GM18511 (cell line): ENCODE measurements at regions not wholly inside any gene's neighbourhood (a gene's known extent, or its start where the extent isn't known, plus 50 kb on each side); places are given as distances from the start of the nearest gene placed in this dataset.

Source experiments
- ATAC-seq: cut with Tn5 transposase; IDR thresholded peaks from one replicate; pipeline ENCODE4 v1.9.1; 2021; ENCODE audit warnings: mild to moderate bottlenecking, moderate library complexity; ENCODE audit not compliant: unreplicated experiment

DNA sequence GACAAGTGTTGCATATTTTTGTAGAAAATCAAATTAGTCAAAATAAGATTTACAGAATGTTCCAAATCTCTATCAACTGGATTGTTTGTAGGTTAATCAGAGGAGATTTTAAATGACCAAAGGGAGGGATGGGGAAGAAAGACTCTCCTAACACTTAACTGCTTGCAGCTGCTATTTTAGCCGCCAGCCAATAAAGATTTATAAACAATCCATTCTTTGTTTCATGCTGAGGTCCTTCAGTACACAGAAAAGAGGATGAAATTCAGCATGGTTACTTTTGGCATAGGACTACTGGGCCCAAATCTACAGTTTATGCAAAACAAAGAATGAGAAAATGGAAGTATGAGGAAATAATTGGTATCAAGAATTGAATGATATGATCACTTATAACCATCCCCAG lies 86.4 kb upstream of the FN1 start:
- ATAC-seq = no peak

DNA sequence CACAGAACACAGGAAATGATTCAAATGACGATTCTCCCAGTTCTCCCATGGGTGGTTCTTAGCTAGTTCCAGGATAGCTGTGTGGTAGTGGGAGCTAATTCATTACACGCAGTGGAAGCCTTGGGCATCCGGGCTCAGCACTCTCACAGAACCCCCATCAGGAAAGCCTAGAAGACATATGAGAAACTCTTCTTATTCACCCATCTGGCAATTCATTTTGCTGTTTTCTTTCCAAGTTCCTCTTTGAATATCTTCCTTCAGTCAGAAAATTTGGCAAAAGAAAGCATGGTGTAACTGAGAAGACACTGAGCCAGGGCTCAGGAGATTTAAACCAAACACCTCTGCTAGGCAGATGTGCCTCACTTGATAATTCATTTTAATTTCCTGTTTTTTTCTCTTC lies 85.2 kb upstream of the FN1 start:
- no peak for ATAC-seq

DNA sequence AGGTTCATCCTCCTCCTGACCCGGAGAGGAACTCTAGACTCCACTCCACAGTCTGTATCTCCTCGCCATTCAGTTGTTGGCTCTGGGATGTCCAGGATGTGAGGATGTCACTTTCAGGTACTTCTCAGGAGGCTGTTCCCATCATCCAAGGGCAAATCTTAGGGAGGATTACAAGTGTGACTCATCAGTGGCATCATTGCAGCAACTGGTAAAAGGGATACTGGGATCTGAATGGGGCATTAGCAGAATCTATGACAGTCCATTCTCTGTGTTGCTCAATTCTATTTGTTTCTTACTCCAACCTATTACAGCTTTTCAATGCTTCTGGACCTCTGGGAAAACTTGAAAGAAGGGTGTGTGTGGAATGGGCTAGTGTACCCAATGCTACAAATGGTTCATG lies 81.5 kb upstream of the FN1 start:
- ATAC-seq = no peak

DNA sequence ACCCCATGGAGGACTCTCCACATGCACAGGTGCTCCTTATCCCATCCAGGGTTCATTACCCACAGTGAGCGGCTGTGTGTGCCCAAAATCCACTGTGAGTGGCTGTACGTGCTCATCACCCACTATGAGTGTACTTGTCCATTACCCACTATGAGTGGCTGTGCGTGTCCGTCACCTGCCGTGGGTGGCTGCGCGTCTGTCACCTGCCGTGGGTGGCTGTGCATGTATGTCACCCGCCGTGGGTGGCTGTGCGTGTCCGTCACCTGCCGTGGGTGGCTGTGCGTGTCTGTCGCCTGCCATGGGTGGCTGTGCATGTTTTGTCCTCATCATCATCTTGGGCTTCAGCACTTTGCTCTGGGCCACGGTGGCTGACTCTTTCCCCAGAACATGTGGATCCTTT lies 78.6 kb upstream of the FN1 start:
- ATAC-seq = no peak

DNA sequence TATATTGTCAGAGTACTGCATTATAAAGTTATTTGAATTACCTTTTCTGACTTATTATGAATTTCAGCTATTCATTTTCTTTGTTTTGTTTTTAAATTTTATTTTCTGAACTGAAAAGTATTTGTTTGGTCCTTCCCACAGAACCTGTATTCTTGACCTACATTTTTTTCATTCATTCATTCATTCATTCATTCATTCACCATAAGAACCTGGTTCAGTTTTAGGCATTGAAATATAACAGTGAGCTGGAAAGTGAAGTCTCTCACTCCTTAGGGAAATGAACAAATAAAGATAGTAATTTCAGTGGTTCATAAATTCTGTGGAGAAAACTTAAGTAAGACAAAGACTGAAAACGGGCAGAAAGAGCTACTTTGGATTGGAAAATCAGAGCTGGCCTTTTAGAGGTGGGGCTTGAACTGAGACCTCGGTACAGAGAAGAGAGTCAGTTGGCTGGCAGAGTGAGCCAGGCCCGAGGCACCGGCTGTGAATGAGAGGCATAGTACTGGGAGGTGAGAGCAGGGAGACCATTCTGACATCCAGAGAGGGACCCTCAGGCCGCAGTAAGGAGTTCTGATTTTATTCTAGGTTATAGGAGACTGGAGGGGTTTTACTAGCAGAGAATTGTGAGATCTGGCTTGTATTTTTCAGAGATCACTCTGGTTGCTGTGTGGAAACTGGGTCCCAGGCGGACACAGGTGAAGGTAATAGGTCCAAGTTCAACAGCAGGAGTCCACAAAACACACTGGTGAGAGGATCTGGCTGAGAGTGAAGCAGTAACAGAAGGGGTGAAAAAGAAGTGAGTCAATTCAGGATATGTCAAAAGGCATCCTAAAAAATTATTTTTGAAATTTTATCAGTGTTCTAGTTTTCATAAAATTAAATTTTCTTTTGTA lies 75.8 kb upstream of the FN1 start:
- ATAC-seq = no peak

DNA sequence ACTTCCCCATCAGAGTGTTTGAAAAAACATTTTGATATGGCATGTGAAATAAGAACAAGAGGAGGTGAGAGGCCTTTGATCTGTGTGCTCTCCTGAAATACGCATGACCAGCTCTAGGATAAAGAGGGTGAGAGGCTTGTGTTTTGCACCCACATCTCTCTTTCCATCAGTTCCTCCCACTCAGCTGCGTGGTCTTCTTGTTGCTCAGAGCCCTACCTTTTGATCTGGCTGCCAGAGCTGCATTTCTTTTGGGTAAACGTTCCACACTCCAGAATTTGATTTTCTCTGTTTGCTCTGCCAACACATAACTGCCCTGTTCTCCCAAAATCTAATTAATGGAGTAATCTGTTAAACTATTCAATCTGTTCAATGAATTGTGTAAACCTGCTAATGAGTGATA lies 72.0 kb upstream of the FN1 start:
- ATAC-seq = no peak

DNA sequence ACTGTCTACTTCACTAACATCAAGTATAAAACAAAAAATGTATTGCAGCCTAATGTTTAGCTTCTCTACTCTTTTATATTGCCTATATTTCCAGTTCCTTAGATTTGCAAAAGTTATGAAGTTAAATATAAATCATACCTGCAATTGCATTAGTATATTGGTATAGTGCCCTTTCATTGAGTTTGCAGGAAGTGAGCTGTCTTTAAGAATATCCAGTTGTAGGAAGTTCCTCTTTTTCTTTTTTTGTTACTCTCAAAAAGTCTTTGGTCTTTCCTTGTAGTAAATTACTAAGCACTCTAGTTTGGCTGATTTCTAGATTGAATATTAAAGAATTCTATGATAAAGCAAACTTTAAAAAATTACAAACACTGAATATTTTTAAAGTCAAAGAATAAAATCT lies 71.3 kb upstream of the FN1 start:
- no peak for ATAC-seq

DNA sequence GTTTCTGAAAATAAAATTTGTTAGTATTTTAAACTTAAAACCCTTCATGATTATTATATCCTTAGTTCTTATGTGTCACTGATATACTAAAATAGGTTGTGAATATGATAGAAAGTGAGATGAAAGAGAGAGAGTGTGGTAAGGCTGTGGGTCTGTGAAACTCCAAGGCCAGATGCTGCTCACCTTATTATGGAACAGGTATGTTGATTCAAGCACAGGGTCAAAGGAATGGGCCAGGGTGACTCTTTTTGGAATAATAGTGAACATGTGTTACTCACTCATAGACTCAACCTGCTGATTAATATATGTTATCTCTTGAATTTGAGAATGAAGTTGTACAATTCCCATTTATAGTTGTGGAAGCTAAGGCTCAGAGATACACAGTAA lies 70.7 kb upstream of the FN1 start:
- no peak for ATAC-seq

DNA sequence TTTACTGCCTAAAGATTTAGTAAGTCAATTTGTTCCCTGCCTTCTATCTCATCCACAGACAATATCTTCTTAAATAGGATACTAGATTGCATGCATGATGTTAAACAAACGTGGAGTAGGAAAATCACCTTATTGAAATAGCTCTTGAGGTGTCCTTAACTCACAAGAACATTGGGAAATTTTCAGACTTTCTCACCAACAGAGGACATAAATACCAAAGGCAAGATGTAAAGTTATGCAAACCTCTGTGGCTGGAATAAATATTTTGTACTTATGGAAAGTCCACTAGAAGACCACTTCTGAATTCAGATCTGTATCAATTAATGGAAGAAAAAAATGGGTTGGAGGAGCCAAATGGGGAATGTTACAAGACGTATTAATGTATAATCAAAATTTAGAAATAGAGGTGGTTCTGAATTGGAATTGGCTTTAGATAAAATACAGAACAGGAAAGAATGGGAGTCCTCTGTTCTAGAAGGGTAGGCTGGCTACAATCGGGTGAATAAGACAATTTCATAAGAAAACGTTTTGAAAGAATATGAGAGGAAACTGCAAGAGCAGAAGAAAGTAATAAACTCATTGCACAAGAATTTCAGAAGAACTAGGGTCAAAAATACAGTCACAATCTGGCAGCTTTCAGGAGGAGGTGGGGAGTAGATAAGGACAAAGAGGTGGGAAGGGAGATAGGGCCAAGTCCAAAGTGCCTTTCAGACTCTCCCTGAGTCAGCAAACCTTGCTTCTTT lies 69.3 kb upstream of the FN1 start:
- no peak for ATAC-seq

DNA sequence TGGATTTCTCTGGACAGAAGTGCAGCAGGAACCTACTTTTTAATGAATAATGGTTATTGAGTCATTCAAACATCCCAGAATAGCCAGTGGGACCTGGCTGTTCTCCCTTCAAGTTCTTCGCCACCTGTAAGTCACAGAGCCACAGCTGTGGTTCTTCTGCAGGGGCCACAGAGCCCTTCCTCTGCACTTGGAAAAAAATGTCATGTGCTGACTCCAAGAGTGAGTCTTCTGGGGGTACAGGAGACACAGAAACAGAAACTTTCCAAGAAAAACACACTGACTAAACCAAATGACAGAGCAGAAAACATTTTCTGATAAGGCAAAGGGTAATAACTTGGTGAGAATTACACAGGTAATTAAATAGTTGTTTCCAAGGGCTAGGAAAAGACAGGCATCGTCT lies 68.7 kb upstream of the FN1 start:
- ATAC-seq = no peak

DNA sequence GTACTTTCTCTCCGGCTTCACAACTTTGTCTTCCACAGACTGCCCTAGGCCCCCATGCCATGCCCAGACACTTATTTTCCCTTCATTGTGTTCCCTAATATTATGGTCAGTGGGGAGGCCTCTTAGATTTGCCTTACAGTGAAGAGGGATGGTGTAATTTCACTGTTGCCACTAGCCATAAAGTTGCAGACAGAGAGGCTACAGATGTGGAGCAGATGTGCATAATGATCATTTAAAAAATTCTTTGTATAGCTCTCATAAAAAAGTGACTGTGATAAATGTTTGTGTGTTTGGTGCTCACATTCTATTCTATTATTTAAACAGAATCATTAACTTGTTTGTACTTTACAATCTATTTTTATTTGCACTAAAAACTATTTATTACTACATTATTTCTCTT lies 67.5 kb upstream of the FN1 start:
- no peak for ATAC-seq

DNA sequence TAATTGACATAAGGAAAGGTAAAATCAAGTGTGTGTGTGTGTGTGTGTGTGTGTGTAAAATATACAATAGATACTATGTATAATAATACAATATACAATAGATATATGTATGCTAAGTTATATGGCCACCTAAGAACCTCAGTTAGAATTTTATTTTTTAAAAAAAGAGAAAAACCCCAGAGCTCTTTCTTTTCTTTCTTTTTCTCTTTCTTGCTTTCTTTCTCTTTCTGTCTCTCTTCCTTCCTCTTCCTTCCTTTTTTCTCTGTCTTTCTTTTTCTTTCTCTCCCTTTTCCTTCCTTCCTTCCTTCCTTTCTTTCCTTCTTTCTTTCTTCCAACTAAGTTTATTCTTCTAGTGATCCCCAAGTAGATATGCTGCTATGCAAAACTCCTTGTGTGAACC lies 64.6 kb upstream of the FN1 start:
- ATAC-seq = no peak

DNA sequence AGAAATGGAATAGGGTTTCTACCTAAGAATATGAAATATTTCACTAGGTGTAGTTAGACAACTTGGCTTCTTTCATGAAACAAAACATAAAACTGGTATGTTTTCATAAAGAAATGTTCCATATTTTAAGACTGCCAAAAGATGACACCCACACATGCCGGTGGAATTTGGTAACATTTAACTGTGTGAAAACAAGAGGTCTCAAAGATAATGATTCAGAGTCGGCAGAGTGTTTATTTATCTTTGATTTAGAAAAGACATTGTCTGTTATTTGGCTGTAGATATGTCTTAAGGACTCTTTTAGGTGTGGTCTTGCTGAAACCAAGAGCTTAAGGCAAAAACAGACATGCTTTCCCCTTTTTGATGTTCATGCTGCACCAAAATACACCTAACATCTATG lies 63.5 kb upstream of the FN1 start:
- no peak for ATAC-seq

DNA sequence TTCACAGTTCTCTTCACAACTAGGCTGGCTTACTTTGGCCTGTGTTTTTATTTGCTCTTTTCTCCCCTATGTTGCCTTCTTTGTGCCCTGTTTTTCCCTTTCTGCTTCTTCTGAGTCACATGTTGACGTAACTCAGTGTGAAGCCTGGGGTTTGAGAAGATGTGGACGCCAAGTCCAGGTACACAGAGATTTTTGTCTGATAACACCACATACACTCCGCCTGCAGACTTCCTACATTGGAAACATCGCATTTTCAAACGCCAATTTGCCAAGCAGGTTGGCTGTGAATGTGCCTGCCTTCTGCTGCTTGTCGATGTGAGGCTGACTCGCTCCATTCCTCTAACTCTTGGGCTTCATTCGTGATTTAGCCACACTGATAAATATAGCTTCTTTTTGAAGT lies 62.6 kb upstream of the FN1 start:
- ATAC-seq = no peak

DNA sequence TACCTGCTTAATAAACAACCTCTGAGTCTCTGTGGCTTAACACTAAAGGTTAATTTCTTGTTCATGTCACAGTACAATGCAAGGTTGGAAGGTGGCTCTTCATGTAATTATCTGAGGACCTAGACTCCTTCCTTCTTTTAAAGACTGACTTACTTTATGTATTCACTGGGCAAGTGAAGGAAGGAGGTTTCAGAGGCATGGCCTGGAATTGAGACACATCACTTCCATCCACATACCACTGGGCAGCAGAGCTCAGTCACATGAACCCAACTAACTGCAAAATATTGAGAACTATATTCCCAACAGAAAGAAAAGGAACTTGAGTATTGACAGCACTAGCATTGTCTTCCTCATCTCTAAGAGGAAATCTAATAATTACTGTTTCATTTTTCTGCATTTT lies 57.5 kb upstream of the FN1 start:
- ATAC-seq = no peak

DNA sequence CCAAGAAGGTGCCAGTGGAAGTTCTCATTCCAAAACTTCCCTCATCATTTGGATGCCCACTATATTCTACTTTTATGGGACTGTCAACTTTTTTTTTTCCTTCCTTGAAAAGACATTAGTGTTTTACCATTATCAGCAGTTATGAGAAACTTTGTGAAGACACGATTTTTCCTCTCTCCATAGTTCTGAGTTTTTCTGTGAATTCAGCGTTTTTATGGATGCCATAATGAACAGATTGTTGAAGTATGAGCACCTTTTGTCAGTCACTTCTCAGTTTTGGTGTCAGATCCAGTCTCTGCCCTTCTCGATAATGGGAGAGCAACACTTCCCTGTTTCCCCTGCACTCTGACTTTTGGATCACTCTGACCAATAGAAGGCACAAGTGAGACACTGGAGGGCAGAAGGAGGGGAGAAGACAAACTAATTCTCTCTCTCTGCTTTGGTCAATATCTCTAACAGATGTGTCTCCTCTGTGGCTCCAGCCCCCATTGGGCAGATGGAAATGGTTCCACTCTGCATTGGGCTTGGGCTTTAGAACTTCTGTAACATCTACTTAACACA lies 53.5 kb upstream of the FN1 start:
- no peak for ATAC-seq

DNA sequence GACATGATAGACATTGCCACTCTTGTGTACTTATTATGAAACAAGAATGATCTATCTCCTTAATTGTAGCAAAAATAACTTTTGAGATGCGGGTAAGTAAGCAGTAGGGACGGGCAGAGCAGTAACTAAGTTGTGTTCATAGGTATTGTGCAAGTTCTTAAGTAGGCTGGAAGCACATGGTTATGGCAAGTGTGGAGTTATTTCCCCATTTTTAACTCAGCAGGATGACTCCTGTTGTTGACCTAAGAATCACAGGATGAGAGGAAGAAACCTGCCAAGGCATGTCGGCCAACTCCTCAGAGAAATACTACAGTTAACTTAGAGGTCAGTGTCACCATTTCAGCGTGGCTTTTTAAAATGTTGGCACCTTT lies 51.1 kb upstream of the FN1 start:
- no peak for ATAC-seq

DNA sequence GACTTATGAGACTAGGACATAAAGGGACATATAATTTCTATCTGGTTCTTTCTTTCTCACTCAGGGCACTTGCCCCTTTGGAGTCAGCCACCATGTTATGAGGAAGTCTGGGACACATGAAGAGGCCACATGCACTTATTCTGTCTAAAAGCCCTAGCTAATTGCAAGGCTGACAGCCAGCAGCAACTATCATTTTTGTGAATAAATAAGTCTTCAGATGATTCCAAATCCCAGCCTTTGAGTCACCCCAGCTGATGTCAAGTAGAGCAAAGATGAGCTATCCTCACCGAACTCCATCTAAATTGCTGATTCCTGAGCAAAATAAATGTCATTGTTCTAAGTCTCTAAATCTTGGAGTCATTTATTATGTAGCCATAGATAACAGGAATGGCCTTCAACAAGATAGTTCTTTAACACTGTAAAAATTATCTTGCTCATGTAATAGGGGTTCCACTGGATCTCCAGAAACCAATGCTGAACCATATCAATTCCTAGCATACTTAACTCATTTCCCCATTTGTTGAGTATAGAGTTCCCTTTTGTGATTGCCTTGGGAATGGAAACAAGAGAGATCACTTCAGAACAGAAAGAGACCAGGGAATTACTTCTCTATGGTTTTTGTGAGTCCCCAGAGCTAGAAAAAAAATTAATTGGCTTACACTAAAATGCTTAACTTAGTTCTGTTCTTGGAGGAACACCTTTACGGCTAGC lies 50.6 kb upstream of the FN1 start:
- no peak for ATAC-seq
